Dedifferentiated amniotic fluid mesenchymal stem cell (primary cell): ENCODE measurements at regions not wholly inside any gene's neighbourhood (a gene's known extent, or its start where the extent isn't known, plus 50 kb on each side); places are given as distances from the start of the nearest gene placed in this dataset.
"Not testable (repeated sequence)": the region's sequence is repeated elsewhere in the genome, so short reads cannot be mapped to it uniquely, and the experiment has no call there.

Source experiments
- DNase-seq: peaks from one replicate; pipeline ENCODE4 v3.0.0-alpha.2; 2016; ENCODE audit errors: extremely low spot score

GRCh38 chr14:65834051-65834450 is 421.5 kb downstream of the FUT8 start:
- no peak for DNase-seq

DNA sequence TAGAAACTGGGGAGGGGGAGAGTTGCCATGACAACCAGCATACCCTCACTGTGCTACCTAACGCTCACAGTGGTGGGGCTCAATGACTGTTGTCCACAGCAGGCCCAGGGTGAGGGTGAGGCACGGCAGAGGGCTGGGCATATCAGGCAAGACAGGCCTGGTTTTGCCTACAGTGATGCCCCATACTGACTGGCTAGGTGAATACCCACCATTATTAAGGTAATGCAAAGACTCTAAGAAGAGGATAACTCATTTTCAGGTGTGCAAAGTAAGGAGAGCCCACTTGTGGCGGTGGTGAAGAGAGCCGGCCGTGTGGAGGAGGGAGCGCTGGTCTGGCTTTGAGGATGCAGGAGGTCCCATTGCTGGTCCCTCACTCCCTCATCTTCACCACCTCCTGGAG is 422.3 kb downstream of the FUT8 start:
- no peak for DNase-seq

DNA sequence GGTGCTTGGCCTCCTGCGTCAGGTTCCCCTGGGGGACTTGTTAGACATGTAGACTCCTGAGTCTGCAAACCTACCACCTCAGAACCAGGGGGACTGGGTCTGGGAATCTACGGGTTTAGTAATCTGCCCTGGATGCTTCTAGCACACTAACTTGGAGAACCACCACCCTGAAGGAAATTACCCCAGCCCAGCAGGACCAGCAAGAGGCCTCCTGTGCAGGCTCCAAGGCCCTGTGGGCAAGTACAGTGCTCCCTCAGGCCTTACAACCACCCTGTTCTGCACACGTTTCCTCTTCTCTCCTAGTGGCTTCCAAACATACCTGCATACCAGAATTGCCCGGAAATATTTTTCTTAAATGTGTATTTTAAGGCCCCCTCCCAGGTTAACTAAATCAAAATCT is 423.0 kb downstream of the FUT8 start:
- no peak for DNase-seq

DNA sequence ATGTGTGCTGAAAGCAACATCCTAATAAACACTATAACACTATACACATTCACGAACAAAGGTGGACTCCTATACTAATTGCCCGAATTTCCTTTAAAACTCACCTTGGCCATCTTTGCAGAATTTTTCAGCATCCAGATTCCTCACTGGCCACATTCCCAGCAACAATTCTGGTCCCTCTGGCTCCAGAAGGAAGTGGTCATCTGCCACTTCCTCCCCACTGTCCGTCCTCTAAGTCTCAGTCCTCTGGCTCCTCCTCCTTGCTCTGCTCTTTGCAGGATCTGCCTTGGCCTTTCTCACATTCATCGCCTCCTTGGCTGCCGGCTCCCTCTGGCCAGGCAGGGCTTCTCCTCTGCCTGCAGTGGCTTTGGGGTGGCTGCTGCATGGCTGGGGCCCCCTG is 426.0 kb downstream of the FUT8 start:
- DNase-seq: no peak

DNA sequence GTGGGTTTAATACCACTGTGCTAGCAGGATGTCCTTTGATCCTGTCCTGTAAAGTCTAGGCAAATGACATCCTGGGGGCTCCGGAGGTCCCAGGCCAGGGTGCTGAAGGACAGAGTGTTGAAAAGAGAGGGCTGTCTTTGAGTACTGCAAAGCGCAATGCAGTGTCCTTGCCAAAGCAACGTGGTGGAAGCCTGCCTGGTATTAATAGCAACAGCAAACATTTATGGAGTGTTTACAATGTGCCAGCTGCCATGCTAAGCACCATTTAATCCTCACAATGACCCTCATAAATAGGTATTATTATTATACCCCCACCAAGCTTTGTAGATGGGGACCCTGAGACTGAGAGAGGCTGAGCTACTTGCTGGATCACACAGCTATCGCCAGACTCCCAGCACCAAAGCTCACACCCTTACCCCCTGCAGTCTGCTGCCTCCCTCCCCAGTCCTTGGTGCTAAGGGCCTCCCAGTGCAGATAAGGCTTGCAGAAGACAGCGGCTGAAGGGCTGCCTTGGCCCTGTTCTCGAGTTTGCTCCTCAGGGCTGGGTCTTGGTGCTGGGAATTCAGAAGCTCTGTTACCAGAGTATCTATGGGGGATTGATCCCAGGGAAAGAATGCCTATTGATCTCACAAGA is 427.7 kb downstream of the FUT8 start:
- no peak for DNase-seq

DNA sequence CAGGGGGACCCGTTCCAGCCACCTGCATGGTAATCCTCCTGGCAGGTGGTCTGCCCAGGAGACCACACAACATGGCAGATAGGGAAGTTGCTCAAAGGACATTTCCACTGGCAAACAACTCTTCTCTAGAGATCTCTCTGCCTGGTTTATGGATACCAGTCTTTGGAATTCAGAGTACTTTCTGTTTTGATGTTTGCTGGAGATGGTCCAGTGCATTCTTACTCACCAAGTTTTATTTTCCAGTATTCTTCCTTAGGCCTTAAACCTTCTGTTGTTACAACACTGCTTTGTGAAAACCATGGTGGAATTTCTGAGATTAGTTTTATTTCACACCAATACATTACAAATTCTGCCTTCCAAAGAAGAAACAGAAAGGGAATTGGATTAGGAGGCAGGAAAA is 428.3 kb downstream of the FUT8 start:
- no peak for DNase-seq

DNA sequence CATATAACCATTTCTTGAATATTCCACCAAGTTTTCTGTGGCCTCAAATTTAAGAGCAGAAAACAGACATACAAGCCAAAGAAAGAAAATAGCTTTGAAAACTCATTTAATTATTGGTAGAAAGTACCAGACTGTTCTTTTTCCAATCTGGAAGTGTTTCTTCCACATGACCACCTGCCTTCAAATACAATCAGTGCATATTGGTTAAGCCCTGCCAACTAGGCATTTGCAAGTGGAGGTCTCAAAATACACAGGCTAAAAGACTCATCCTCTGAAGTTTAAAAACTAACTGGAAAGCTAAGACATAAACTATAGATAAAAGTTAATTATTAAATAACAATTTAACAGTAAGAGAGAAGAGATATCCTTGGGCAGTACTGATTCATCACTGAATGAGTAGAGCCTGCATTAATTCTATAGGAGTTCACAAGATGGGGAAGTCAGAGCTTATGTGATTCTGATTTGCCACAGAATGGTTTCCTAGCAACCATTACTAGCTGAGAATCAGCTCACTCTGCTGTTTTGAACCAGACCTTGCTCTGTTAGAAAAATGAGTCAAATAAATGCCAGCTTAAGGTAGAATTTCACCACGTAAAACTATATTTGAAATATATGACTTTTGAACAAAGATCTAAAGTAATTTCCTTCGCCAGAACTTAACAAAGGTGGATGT is 433.8 kb downstream of the FUT8 start:
- DNase-seq: no peak

DNA sequence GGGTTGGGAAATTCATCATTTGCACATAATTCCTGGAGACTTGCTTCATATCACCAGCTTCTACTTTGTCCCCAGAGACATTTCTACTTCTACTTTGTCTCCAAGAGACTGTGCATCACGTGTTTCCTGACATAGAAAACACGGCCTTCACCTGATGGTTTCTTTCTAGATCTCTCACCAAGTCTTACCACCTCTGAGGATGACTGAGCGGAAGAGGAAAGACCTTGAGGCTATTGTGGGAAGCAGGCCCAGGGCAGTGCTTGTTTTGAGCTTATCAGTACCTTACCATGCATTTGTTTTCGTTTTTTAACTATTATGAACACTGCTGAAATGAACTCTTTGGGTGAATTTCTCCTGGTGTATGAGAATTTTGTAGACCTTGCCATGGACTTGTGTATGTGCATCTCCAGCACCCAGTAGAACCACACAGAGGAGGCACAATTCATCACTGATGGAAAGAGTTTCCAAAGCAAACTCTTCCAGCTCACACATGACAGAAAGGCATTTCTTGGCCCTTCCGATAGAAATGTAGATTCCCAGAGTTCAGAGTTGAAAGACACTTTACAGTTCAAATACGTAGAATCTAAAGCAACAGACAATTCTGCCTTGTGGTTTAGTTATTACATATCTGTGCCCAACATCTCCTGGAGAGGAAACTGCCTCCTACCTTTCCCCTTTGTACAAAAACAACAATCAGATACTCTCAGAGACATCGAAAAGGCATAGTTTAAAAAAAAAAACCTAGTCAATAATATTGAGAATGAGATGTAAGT is 434.7 kb downstream of the FUT8 start:
- no peak for DNase-seq

GRCh38 chr14:65847931-65848330 is 435.4 kb downstream of the FUT8 start:
- DNase-seq: not testable (repeated sequence)

- no peak for DNase-seq
These were observed 436.6 kb downstream of the FUT8 start for GRCh38 chr14:65849091-65849490.

DNA sequence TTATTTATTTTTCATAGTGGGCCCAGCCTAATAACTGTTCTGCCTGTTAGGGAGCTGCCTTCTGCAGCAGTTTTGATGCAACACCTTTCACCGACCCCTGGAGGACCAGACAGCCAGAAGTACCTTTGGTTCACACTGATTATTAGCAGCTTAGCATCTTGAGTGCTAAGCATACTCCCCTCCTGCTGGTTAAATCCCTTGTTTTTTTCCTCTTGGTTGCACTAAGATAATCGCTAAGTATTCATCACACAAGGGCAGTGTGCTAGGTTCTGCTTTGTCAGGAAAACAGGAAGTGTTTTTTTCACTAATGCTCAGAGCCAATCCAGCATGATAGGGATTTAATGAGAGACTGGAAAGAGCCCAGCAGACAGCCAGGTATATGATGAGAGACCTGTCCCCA is 437.0 kb downstream of the FUT8 start:
- no peak for DNase-seq

DNA sequence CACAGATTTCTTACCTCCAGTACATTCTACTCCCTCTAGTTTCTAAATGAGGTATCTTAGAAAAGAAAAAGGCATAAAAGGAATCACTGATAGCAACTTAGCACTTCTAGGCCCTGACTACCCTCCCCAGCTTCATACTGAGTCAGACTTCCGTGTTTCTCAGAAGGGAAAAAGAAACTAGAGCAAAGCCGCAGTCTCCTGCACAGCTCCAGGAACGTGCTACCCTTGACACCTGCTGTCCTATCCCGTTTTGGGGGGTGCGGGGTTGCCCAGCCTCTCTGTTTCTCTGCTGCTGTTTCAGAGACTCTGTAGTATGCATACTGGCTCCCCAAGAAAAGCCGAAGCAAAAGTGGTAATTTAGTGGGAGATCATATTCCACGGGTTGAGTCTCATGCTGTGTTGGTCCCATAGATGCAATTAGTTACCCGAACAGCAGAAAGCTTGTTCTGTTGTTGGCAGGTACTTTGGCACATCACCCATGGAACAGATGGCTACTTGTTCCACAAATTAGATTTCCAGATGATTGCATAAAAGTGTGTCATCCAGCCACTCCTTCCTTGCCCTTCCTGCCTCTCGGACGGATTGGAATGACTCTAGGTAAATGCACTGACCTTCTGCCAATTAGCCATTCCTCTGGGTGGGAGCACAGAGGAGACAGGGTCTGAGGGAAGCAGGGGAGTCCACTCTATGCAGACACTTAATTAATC is 438.1 kb downstream of the FUT8 start:
- DNase-seq: no peak

DNA sequence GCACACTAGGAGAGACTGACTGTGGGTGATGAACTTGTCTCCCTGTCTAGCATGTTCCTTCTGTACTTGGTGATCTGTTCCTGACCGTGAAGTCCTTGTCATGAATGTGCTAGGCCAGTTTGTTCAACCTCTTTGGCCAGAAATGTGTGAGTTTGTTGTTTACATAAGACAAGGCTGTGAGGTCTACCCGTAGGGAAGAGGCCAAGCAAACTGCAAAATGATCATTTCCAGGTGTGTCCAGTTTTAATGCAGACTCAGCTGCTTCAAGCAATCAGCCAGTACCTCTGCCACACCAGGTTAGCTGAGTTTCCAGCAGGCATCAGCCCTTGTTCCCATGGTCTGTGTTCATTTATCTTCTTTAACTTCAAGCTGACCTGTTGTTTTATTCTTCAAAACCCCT is 440.2 kb downstream of the FUT8 start:
- DNase-seq: no peak

DNA sequence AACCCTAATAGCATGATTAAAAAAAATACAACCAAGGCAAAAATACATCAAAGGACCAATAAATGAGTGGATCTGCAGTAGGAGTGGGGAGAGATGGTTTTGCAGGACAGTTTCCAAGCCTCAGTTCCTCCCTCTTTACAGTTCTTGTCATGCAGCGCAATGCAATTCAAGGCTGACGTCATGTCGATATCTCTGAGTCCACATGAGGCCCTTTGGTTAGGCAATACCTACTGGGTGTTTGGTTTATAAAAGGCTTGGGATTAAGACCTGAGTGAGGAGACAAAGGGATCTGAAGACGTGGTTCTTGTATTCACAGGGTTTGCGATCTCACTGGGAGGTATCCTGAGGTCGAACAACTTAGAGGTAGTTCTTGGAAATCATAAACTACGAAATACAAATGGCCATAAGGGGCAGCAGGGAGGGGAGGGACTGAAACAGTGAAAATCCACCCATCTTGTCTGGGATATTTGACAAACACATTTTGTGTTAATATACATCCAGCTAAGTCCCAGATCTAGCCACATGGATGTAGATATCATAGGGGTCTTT is 441.0 kb downstream of the FUT8 start:
- DNase-seq: no peak

- no peak for DNase-seq
These were observed 441.7 kb downstream of the FUT8 start for GRCh38 chr14:65854215-65854614.

DNA sequence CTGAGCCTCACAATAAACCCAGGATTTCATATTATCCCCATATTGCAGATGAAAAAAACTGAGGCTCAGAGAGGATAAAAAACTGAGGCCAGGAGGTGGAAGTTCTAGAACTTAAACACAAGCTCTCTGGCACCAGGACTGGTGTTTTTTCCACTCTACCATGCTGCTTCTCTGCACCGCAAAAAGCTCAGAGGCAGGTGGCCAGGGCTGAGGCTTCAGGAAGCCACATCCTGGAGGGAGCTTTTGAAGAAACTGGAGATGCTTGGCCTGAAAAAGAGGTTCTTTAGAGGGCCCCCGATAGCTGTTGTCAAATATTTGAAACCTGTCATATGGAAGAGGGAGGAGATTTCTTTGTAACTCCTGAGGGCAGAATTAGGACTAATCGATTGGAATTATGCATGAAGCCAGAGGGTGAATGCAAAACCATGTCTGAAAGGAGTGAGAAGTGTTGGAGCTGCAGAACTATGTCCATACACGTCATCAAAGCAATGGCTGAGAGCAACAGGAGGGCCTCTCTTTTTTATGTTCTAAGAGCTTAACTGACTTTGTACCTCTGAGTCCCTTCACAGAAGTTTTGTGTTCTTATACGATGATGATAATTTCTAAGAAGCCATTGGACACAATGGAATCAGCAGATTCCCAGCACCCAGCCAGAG is 448.6 kb downstream of the FUT8 start:
- DNase-seq: no peak

DNA sequence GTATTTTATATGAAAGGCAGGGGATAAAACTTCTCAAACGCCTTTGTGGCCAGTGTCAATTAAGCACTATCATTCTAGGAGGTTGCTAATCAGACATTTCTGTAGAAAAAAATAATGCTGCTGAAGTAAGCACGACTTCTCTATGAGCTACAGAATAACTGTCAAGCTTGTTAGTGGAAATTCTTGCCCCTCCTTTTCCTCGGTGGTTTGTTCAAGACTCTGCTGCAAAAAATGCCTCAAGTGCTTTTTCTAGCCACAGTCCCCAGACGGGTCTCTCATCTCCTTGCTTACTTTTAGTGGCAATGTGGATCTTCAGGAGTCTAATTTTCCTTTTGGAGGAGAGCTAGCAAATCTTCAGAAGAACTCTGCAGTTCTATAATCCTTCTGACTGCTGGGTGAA is 452.0 kb downstream of the FUT8 start:
- no peak for DNase-seq

DNA sequence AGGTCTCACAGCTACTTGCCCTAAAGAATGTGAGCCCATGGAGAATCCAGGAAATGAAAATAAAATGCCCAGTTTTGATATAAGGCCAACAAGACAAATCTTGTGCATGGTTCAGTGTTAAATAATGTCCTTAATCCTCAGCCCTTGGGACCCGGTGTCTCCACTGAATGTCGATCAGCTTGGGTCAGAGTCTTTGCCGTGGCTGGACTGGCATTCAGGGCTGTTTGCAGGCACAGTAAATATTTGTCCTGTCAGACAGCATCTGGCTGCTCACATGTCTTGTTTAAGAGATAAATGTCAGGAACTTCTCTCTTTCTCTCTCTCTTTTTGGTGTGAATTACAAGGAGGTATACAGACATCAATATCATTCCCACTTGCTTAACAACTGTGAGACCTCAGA is 452.5 kb downstream of the FUT8 start:
- no peak for DNase-seq

DNA sequence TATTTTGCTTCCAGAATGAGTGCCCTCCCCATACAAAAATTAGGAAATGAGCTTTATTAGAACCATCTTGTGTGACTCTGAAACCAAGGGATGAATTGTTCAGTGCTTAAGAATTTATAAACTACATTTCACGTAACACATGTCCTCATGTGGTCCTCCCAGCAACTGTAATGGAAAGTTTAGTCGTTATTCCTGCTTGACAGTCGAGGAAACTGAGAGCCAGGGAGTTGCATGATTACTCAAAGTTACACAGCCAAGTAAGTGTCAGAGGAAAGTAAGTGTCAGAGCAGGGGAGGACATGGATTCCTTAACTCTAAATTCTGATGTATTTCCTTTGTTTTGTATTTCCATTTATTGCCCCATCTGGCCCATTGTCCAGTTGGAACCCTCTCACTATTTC is 453.9 kb downstream of the FUT8 start:
- no peak for DNase-seq

- DNase-seq: no peak
These were observed 454.4 kb downstream of the FUT8 start for GRCh38 chr14:65866886-65867285.

DNA sequence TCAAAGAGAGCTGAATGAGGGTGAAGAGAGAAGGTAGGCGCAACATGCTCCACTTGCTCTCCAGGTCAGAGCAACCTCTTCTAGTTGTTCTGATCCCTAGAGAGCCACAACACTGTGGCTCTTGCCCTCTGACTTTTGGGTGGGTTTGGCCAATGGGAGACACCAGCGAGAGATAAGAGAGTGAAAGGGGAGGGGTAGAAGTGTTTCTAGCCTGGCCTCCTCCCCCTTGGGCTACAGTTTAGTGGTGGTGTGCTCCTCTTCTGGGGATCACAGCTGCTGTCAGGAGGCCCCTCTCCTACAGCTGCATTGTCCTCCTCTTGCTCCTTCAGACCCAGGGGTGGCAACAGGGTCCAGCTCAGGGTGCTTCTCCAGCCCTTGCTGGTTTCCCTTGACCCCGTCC is 454.8 kb downstream of the FUT8 start:
- no peak for DNase-seq

DNA sequence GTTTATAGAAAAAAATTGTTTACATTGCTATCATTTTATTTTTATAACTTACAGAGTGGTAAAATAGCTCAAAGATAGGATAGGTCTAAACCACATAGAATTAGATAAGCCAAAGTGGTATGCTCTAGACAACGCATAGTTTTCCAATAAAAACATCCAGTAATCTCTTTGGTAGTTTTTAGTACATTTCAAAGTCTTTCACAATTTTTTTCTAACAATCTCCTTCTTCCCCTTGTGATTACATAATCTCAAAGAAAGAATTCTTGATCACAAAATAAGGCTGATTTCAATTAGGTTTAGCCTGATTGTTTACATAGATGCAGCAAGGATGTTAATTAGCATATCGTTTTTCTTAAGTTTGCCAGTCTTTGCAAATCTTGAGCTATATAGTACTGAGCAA is 460.0 kb downstream of the FUT8 start:
- no peak for DNase-seq
